Middle frontal gyrus (tissue), 1 donor: ENCODE measurements at regions not wholly inside any gene's neighbourhood (a gene's known extent, or its start where the extent isn't known, plus 50 kb on each side); places are given as distances from the start of the nearest gene placed in this dataset.
"Not testable (repeated sequence)": the region's sequence is repeated elsewhere in the genome, so short reads cannot be mapped to it uniquely, and the experiment has no call there.

Experiments used
- DNase-seq: peaks from one replicate; pipeline ENCODE4 v3.0.0-alpha.2; 2015; ENCODE audit warnings: low spot score; ENCODE audit errors: extremely low spot score

DNA sequence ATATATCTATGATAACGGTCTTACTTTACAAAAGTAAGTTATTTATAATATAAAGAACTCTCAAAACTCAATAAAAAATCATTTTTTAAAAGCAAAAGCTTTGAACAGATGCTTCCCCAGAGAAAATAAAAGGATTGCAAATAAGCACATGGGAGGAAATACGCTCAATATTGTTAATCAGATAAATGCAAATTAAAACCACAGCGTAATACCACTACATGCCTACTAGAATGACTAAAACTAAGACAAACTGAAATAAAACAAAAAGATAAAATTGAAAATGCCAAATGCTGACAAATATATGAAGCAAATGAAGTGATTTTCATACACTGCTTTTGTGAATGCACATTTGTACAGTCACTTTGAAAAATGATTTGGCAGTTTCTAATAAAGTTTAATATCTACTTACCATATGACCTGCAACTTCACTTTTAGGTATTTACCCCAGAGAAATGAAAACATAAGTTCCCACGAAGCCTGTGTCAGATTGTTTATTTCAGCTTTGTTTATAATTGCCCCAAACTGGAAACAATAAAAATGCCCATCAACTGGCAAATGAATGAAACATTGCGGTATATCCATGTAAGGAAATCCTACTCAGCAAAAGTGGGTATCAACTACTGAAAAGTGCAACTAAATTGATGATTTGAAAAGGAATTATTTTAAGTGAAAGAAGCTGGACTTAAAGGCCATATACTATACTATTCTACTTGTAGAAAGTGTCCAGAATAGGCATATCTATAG is 1072.4 kb downstream of the TMTC2 start:
- DNase-seq = no peak

DNA sequence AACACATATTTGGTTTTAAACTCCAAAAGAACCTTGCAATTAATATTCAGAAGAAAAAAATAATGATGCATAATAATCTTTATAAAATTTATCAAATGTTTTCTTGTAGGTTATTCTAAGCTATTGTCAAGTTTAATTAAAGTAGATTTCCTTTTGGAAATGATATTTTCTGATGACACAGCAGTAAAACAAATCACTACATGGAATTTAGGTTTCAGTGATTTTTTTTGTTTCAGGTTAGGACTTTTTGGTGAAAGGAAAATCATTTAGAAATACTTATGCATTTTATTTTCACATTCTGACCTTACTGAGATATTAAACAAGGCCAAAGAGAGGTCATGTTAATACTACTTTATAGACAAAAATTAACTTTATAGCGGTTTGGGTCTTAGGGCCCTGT is 1067.2 kb downstream of the TMTC2 start:
- no peak for DNase-seq

DNA sequence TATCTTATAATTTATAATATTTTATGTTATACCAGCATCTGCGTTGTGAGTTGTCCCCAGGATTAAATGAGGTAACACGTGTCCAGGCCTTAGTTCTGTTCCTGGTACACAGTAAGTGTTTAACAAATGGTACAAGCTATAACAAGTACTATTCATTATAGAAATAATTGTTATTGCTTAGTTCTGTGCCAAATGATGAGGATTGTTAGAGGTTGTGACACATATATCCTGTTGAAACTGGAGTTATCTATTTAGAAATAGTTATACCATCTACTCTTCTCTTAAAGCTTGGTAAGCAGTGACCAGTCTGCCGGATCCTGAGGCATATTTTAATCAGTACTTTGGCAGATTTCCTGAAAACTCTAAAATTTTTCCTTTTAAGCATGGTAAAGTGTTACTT is 1066.5 kb downstream of the TMTC2 start:
- DNase-seq = no peak

DNA sequence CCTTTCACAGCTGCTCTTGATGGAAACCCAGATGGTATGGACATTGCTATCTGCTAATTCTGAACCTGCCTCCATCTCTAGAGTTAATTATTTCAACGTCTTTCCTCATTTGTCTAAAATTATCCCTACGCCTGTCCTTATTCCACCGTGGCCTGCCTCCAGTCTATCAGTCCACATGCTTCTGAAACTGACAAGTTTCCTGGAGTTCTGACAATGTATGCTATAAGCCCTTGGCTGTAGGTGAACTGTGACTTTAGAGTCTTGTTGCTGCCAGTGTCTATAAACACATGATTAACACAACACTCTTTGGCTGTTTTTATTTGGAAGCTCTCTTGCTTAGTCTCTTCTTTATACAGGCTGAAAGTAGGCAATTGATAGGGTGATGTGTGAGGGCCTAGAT is 1052.9 kb downstream of the TMTC2 start:
- DNase-seq = no peak

DNA sequence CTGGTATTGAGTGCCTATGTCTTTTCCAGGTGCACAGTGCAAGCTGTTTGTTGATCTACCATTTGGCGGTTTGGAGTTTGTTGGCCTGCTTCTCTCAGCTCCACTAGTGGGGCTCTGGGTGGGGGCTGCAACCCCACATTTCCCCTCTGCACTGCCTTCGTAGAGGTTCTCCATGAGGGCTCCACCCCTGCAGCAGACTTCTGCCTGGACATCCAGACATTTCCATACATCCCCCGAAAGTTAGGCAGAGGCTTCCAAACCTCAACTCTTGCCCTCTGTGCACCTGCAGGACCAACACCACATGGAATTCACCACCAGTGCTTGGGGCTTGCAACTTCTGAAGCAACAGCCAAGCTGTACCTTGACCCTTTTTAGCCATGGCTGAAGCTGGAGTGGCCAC is 1024.1 kb downstream of the TMTC2 start:
- no peak for DNase-seq

DNA sequence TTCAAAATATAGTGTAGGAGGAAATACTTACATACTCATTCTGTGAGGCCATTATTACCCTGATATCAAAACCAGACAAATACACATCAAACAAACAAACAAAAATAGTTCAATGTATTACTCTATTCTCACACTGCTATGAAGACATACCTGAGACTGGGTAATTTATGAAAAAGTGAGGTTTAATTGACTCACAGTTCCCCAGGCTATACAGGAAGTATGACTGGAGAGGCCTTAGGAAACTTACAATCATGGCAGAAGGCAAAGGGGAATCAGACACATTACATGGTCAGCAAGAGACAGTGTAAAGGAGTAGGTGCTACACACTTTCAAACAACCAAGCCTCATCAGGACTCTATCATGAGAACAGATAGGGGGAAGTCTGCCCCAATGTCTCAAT is 1023.2 kb downstream of the TMTC2 start:
- no peak for DNase-seq

DNA sequence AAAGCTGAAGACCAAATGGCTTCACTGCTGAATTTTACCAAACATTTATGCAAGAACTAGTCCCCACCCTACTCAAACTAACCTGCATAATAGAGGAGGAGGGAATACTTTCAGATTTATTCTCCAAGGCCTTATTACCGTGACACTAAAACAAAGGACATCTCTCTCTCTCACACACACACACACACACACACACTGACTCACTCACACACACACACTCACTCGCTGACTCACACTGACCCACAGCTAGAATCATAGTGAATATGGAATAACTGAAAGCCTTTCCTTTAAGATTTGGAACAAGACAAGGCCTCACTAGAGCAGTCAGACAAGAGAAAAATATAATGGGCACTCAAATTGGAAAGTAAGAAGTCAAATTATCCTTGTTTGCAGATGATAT is 1014.1 kb downstream of the TMTC2 start:
- DNase-seq = no peak

DNA sequence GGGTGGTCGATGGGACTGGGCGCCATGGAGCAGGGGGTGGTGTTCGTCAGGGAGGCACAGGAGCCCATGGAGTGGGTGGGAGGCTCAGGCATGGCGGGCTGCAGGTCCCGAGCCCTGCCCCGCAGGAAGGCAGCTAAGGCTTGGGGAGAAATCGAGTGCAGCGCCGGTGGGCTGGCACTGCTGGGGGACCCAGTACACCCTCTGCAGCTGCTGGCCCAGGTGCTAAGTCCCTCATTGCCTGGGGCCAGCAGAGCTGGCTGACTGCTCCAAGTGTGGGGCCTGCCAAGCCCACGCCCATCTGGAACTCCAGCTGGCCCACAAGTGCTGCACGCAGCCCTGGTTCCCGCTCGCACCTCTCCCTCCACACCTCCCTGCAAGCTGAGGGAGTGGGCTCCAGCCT is 1009.6 kb downstream of the TMTC2 start:
- not testable (repeated sequence) for DNase-seq

DNA sequence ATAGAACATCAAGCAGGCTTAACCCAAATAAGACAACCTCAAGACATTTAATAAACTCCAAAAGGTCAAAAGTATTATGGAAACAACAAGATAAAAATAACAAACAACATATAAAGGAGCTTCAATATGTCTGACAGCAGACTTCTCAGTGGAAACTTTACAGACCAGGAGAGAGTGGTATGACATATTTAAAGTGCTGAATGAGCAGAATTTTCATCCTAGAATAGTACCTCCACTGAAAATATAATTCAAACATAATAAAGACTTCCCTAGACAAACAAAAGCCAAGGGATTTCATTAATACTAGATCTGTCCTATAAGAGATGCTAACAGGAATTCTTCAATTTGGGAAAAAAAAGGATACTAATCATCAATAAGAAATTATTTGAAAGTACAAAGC is 1005.0 kb downstream of the TMTC2 start:
- no peak for DNase-seq

DNA sequence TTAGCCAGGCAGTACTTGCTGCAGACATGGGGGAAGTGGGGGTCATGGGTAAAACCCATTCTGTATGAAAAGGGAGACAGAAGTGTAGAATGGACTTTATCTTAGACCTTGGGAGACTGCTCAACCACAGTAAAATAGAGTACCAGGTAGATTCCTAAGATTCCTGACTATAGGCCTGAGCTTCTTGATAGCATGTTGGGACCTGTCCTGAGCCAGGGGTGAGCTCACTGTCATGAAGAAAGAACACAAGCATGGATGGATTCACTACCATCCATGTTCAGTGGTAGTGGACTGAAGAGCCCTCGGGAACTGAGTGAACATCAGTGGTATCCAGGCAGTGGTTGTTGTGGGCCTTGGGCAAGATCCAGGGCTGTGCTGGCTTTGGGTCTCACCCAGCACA is 1003.8 kb downstream of the TMTC2 start:
- no peak for DNase-seq

DNA sequence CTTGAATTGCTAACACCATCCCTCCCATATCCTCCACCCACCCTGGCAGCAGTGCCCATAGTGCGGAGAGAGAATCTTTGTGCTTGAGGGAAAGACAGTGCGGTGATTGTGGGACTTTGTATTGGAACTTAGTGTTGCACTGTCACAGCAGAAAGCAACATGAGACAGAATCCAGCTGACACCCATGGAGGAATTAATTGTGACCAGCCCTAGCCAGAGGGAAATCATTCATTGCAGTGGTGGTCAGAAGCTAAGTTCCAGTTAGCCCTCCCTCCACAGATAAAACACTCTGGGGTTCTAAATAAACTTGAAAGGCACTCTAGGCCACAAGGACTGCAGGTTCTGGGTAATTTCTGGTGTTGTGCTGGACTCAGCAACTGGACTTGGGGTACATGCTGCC is 1002.6 kb downstream of the TMTC2 start:
- DNase-seq = no peak

DNA sequence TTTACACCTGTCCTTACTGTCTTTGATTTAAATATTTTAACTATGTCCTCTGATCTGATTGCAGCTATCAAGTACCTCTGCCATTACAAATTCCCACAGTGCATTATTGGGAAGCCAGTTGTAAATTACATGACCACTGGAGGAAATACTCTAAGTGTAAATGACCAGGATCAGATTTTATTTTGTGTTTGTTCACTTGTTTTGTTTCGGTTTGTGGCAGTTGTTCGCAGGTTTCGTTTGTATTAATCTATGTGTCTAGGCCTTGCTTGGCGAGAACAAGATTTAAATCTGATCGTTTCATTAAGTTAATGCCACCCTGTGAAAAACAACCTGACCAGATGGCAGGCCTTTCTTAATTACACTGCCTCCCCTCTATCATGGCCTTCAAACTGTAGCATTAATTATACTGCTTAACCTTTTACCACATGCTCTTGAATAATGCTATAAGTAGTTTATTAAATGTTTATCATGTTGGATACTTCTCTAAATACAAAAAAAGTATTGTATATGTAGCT is 990.1 kb downstream of the TMTC2 start:
- DNase-seq = no peak

DNA sequence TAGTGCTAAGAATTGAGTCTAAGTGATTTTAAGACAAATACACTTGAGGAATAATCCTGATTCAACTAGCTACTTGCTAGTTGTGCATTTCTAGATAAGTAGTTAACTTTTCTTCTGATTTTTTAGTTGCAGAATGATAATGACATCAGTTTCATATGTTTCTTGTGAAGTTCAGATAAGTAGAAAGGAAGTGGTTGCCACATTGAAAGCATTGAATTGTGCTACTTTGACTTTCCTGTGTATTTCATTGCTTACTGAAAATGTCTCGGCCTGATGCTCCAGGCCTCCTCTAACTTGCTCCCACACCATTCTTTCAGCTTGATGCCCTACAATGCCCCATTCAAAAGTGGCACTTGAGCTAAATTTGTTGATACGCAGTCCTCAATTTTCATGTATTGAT is 980.0 kb downstream of the TMTC2 start:
- DNase-seq = no peak

DNA sequence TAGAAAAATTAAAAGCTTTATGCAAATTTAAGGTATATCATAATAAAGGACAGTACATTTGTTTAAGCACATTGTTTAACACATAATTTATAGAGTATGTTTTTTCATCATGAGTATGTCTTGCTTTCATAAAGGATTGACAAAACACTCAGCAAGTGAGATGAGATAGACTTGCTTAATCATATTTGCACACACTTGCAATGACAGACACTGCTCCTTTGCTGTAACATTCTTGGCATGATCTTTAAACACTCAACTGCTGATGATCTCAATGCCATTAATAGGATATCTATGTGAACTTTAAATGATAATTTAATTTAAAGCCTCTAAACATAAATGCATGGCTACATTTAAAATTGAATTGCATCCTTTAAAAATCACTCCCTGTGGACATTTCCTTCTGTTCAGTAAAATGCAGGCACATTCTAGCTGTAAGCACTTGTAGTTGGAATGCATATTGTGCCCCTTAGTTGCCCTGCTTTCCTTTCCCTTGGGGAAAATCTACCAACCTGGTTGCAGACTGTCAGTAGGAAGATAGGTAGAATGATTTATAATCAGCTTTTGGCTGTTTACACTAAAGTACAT is 979.0 kb downstream of the TMTC2 start:
- no peak for DNase-seq

DNA sequence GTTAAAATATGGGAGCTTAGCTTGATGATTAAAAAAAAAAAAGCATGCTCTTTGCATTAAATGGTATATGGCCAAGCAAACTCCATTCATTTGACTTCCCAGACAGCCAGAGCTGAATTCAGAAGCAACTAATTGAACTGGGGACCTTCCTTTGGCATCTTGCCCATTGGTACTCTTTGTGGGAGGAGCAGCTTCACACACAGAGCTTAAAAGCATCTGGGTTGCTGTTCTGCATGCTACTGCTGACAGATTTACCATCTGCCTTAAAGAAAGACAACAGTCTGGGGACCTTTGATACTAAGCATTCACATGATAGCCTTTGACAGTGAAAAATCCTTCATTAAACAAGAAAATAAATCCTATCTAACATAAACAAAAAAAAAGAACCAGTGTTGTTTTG is 977.9 kb downstream of the TMTC2 start:
- DNase-seq = no peak

DNA sequence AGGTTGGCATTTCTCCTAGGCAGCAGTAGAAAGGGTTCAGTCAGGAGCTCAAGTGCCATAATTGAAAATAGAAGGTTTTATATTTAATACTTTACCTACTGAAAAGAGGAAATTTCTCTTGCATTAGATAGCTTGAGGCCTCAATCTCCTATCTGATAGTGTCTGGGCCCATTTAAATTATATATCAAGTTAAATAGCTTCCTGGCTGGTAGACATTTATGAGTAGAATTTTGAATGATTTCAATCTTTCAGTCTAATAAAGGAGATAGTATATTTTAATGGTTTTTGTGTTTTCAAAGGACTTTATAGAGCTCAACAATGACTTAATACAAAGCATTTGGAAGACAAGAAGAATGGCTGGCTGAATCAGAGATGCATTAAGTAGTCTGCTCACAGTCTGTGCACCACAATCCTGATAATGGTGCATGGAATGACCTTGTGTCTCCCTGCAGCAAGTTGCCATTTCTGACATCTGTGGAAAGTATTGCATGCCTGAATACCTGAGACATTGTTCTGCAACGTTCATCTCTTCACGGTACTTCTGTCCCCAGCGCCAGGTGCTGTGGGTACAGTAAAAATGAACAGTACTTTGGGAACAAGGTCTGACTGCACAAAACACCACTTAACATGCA is 974.1 kb downstream of the TMTC2 start:
- no peak for DNase-seq

DNA sequence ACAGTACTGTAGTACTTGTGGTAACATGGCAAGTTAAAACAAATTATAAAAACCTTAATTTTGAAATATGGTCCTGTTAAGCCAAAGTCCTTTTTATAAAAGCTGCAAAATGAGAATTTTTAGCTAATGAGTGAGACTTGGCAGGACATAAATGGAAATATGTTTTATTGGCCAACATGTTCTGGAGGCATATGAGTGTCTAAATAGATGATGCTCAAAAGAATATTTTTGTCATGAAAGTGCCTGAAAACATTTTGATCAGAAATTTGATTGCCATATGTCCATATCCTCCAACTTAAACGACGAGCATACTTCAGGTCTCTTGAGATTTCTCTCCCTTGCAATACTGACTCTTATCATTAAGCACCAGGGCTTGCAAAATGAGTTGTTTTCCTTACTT is 972.6 kb downstream of the TMTC2 start:
- DNase-seq = no peak

DNA sequence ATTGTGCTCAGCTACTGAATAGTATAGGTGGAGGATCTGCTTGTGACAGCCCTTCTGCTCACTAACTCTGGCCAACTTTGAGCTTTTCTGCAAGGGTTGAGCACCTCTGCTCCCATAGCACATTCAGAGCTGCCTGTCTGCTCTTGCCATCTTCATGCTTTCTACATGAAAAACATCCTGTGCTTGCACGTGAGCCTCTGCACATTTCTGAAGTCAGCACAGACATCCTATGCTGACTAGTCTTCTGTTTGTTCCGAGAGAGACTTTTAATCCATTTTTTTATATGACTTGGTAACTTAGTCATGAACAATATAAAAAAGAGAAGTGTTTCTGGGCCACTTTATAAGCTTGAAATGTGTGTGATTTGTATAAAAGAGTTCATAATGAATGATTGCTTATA is 969.3 kb downstream of the TMTC2 start:
- DNase-seq = no peak

DNA sequence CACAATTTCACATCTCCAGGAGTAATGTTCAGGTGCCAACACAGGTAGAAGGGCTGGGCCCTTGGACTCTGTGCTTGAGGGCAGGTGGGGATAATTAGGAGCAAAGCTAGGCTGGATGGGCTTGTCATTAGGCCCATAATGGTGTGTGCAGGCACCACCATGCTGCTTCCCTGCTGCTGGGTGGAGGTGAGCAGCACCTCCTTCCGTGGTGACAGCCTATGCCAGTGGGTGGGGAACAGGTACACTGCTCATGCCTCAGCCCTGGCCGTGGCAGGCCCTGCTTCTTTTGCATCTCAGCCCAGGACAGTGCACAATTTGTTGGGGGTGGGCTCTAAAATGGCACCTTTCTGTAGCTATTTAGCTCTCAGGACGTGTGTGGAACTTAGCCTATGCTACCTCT is 955.5 kb downstream of the TMTC2 start:
- no peak for DNase-seq

DNA sequence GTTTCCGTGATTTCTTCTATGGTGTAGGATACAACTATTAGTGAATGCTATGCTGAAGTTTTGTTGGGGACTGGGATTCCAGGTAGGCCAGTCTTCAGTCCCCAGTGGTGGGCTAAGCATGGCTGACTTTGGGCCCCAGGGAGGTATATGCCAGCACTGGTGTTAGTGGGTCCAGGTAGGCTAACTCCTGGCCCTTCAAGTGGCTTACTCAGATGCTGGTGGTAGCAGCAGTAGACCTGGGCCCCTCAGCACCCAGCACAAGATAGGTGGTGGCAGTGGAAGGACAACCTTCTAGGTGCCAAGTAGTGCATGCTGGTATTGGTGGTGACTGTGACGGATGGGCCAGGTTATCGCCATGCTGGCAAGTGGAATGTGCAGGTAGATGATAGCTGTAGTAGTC is 955.1 kb downstream of the TMTC2 start:
- no peak for DNase-seq

DNA sequence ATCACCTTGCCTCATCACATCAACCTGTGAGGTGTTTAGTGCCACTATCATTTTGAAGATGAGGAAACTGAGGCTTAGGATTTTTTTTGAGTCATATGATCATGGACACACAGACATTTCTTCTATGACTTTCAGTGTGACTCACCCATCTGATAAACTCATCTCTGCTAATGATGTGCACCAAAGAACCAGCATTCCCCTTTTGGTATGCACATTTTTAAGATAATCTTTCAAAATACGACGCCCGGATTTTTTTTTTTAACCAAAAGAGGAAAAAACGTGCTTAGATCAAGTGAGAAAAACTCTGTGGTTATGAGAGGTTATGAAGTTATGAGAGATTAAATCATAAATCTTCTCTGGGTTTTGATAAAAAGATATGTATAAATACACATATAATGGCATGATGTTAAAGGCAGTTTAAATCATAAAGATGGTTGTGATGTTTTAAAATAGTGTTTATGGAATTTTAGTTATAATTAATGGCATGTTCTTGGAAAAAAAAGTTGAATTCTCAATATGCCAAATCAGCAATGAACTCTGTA is 948.1 kb downstream of the TMTC2 start:
- no peak for DNase-seq

DNA sequence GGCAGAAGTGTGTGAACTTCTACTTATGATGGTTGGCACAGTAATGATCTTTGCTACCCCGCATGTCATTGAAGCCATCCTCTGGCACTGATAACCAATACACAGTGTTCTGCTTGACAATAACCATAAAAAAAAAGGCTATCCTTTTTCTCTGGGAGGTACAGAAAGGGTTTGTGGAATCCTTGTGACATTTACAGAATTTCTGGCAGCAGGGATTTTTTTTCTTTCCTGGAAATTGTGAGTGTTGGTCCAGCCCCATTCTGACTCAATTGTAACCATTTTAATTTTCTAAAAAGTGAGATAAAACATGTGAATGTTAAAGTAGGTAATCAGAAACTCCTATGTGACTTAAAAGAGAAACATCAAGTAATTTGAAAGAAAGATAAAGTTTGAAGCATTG is 943.8 kb downstream of the TMTC2 start:
- no peak for DNase-seq

DNA sequence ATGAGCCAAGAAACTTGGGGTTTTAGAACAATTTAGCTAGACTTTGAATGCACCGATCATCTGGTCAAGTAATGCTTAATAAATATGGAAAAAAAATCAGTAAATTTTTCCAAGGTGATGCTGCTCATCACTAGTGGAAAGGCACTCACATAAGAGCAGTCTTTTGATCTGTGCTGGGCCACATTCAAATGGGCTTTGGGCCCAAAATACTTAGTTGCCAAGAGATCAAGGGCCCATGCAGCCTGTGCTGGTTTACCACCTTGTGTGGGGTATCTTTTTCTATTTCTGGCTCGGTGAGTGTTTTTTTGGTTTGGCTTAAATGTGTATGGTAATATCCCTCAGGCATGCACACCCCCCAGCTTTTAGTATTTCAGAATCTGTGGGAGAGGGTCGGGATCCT is 943.2 kb downstream of the TMTC2 start:
- DNase-seq = no peak
